GM18858 (cell line): ENCODE measurements at regions not wholly inside any gene's neighbourhood (a gene's known extent, or its start where the extent isn't known, plus 50 kb on each side); places are given as distances from the start of the nearest gene placed in this dataset.
A peak's percentile ranks its signal among the peaks of the same experiment; 100 is the strongest.

Experiments used
- ATAC-seq: cut with Tn5 transposase; IDR thresholded peaks from one replicate; pipeline ENCODE4 v1.9.1; 2021; ENCODE audit not compliant: unreplicated experiment

DNA sequence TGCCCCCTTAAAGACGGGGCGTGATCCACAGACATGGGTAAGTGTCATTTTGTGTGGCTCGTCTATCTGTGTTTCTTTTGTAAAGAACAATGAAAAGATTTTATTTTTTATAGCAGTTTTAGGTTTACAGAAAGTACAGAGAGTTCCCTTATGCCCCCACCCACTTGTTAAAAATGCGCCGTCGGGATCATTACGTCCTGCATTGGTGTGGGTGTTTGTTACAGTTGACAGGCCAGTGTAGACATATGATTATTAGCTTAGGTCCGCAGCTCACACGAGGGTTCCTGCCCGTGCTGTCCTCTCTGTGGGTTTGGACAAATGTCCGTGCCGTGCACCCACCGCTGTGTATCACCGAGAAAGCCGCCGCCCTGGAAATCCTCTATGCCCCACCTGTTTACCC is 50.5 kb downstream of the RGS12 start:
- no peak for ATAC-seq

DNA sequence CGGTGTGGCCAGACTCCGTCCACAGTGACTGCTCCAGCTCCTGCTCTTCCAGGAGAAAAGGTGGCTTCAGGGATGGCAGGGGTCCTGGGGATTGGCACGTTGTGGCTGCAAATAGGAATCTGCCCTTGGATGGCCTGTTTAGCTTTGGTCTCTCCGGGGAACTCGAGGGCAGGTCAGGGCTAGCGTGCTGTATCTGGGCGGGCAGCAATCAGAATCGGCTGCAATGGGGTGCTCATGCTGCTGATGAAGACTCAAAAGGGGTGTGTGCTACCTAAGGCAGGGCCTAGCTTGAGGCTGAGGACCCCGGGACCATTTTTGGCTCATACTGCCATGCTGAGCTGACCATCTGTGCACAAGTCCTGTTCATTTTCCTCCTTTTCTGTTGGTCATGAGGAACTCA is 51.3 kb downstream of the RGS12 start:
- no peak for ATAC-seq

DNA sequence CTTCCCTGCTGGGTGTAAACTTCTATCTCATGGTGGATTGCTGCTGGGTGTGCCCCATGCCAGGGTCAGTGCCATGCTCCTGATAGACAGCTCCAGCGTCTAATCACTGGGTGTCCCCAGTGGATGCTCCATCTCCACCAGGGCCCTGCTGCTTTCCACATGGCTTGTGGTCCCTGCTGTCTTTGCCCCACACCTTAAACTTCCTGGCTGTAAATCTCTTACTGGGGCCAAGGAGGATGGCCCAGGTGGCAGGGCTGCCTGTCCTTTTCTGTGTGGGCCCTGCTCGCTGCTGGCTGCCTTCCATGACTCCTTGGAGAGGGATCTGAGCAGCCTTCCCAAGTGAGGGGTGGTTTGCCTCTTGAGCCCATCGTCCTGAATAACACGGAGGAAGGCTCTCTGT is 51.8 kb downstream of the RGS12 start:
- no peak for ATAC-seq

DNA sequence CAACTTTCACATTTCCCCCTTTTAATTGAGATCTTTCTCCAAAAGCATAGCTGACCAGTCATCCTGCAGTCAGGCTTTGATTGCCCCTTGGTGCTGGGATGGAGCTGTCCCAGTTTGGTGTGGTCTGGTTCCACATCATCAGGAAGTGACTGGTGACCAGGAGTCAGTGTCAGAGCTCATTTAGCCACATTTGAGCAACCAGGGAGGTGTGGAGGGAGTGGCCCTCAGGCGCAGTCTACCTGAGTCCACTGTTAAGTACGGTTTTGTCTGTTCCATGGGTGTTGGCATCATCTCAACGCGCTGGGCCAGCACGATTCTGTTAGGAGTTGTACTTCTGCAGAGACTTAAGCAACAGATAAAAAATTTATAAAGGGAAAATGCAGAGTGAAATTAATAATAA is 52.6 kb downstream of the RGS12 start:
- no peak for ATAC-seq

DNA sequence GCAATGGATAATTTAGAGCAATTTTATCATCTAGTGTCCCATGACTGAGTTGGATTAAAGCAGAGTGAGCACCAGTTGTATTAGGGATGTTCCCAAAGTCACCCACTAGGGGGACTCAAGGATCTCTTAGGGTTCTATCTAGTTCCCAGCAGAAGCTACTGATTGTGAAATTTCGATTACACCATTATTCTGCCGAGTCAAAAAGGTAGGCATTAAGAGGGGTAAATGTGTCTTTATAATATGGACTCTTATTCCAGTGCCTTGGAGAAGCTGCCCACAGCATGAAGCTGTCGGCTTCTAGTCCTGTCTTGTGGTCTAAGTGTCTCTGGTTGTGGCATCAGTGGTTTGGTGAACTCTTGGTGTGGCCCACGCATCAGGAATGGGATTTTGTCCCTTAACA is 53.3 kb downstream of the RGS12 start:
- ATAC-seq, result peak; percentile 60

DNA sequence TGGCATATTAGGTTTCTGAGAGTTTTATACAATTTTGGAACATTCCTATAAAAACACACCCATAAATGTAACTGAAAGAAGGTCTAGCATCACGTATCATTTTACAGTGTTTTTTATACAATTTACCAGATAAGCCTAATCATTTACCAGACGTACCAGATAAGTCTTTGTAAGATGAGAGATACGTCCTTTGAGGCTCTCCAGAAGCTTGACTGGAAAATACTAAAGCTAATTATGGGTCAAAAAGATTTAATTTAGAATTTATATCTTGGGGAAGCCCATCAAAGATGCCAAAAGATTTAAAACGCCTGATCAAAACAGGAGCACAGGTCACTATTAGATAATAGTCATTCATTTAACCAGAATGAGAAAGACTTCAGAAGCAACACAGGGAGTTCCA is 55.0 kb downstream of the RGS12 start:
- no peak for ATAC-seq

DNA sequence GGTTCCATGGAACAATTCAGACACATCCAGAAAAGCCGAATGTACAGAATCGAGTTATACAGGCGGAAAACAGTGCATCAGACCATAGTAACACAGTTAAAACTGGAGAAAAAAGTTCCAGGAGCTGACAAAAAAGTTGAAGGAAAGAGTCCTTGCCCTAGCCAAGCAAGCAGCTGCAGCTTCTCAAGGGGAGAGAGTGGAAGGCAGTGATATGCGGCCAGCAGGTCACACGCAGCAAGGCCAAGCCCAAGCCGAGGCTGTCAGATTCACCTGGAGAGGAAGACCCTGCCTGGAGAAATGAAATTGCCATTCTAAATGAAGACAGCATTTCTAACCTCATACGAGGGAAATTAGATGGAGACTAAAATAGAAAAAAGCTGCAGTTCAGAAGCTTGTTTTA is 55.8 kb downstream of the RGS12 start:
- no peak for ATAC-seq

DNA sequence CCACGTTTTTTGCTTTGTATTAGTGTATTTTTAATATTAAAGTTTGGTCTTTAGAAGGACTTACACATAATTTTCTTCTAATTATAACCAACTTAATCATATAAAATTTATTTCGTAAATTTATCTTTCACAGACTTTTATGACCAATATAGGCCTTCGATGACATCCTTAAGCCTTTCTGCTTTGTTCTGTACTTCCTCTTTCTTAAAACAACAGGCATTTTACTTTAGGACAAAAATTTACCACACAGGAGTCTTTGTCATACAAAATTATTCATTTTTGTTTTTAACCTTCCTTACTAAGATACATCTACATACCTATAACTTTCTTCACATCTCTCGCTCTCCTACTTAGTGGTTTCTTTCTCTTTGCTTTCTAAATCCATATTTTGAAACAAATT is 56.3 kb downstream of the RGS12 start:
- ATAC-seq, result no peak

DNA sequence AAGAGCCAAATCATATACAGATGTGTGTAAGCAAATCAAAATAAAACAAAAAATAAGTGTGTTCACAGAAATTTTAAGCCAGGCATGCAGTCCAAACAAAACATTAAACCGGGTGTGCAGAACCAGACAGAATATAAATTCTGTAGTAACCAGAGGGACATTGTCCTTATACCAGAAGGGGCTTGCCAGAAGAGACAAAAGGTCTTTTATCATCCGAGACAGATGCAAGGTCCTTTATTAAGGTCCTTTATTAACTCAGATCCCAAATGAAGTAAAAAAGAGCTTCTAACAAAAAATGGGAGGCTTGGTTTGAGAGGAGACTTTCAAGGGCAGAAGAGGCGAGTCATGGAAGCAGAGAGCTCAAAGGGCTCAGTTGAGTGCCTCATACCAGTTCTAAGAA is 59.2 kb downstream of the RGS12 start:
- ATAC-seq, result no peak

DNA sequence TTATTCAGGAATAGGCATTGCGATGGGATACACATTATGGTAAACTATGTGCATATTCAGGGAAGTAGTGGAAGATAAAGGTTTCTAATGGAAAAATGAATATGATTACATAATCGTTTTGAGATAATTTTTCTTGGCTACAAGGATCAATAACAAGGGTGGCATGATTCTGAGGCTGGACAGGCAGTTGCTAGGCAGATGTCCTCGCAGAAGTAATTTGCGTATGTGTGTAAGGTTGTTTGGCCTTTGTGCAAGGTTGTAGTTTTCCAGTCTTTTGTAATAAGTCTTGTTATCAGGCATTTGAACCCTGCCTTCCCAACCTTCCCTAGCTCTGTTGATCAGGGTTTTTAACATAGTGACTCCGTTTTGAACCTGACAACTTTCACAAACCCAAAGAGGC is 59.7 kb downstream of the RGS12 start:
- ATAC-seq, result no peak

DNA sequence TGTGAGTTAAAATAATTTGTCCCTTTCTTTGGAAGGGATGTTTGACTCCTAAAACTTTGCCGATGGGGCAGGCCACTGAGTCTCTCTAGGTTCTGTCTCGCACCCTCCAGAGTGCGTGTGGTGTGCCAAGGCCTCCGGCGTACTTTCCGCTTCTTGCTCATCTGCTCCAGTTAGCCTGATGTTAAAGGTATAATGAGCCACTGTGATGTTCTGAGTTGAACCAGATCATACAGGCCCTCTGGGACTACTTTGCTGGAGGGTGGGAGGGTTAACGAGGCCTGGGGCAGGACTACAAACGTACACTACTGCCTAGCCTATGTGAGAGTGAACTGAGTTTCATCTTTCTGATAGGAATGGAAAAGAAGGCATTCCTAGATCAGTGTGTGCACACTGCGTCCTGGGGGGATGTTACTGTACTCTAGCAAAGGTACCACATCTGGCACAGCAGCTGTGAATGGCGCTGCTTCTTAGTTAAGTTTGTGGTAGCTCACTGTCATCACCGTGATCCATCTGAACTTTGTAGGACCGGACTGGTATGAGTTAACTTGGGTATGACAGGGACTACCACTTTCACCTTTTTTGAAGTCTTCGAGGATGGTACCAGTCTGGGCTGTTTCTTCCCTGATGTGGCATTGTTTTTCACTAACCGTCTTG is 60.2 kb downstream of the RGS12 start:
- ATAC-seq, result no peak

DNA sequence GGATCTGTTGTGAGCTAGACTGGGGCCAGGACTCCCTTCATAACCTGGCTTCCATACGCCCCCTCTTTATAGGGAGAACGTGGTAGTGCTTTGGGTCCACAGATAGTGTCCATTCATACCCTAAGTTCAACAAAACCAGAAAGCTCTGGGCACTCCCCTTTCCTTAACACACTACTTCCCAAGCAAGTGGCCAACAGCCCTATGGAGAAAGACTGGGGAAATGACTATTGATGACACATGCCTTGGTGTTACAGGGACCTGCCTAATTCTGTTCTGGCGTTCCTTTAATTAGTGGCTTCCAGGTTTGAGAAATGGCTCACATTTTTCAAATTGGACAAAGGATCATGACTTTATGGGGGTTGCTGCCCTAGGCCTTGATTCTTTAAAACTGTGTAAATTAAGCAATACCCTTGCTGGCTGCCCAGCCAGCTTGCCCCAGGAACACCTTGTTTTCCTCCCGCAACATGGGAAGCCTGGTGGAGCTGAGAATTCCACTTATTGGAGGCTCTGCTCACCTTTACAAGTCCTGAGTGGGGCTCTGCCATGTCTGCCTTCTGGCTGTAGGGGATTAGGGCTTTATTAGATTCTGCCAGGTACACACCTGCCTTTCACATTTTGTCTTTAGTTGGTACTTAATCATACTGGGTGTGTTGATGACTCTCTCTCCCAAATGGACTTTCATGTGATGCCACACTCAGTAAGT is 61.1 kb downstream of the RGS12 start:
- ATAC-seq, result no peak

DNA sequence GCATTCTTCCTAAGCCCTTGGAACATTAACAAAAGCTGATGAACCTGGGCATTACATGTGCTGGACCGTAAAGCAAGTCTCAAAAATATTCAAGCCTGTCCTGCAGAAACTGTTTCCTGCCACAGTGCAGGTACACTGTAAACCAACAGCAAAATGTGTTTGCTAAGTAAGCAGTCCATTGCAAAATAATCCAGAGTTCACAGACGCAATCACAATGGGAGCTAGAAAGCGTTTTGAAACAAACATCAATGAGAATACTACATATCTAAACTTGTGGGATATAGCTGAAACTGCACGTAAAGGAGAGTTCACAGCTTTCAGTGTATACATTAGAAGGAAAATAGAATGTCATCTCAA is 61.6 kb downstream of the RGS12 start:
- ATAC-seq, result no peak

DNA sequence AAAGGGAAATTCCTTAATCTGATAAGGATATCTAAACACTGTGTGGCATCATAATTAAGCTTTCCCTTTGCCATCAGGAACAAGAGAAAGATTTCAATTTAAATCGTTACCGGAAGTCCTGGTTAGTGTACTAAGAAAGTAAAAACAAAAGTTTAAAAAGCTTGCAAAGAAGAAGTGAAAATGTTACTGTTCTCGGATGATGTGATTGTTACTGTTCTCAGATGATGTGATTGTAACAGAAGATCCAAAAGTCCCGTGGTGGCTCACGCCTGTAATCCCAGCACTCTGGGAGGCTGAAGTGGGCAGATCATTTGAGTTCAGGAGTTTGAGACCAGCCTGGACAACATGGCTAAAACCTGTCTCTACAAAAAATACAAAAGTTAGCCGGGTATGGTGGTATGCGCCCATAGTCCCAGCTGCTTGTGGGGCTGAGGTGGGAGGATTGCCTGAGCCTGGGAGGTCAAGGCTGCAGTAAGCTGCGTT is 62.5 kb downstream of the RGS12 start:
- peak; percentile 90 for ATAC-seq

DNA sequence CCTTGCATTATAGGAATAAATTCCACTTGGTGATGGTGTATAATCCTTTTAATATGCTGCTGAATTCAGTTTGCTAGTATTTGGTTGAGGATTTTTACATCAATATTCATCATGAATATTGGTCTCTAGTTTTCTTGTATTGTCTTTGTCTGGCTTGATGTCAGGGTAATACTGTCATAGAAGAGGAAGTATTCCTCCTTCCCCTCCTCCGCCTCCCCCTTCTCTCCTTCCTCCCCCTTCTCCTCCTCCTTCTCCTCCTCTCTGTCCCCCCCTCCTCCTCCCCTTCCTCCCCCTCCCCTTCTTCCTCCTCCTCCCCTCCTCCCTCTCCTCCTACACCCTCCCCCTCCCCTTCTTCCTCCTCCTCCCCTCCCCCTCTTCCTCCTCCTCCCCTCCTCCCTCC is 65.8 kb downstream of the RGS12 start:
- no peak for ATAC-seq

DNA sequence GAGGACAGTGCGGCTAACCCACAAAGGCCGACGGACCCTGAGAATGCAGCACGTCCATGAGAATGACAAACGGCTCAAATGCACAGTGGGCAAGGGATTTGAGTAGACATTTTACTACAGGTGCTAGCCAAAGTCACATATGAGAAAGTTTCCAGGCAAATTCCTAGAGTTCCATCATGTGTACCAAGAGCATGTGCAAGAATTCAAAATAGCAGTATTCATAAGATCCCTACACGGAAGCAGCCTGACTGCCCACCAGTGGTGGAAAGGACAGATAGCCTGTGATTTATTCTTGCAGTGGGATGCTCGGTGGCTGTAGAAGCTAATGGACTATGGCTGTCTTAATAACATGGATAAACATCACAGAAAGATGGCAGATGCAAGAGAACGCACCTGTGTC is 68.0 kb downstream of the RGS12 start:
- no peak for ATAC-seq

DNA sequence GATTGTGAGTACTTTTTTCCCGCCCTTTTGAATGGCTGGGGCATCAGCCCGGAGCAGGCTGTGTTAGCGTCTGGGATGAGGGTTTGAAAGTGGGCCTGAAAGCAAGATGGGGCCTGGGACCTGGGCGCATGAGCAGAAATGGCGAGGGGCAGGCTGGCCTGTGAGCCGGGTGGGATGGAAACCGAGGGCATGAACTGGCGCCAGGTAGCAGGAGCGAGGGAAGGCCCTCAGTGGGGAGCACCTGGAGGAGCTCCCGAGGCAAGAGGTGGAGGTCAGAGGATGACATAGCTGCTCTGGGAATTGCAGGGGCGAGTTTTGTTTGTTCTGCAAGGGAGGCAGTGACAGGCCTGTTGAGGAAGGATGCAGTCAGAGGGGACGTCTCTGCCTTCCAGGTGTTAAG is 68.6 kb downstream of the RGS12 start:
- no peak for ATAC-seq

DNA sequence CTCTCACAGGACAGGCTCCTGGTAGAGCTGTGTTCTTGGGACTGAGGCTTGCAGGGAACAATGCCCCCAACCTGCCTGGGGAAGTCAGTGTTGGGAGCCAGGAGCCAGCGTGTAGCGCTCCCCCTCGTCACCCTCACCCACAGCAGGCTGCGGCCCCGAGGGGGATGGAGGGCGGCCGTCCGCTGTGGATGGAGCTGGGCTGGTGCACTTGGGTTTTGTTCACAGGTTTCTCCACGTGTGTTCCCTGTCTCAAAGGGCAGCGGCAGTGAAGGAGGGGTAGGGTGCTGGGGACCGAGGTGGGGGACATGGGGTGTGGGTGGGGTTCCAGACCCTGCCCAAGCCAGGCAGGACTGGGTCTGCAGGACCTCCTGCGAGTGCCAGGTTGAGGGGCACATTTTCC is 69.1 kb downstream of the RGS12 start:
- ATAC-seq, result no peak

DNA sequence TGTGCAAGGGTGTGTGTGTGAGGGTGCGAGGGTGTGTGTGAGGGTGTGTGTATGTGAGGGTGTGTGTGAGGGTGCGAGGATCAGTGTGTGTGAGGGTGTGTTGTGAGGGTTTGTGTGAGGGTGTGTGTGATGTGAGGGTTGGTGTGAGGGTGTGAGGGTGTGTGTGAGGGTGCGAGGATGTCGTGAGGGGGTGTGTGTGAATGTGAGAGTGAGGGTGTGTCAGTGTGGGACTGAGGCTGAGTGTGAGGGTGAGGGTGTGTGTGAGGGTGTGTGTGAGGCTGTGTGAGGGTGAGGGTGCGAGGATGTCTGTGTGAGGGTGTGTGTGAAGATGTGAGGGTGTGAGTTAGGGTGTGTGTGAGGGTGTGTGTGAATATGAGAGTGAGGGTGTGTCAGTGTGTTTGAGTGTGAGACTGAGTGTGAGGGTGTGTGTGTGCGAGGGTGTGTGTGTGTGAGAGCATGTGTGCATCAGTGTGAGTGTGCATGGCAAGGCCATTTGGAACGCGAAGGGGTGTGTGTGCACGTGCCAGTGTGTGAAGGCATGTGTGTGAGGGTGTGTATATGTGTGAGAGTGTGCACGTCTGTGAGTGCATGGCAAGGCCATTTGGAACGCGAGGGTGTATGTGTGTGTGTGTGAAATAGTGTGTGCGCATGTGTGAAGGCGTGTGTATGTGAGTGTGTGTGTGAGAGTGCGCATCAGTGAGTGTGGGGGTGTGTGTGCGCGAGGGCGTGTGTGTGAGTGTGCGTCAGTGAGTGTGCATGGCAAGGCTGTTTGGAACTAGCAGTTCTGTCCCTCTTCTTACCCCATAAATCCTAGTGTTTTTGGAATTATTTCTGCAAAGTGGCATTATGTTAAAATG is 69.8 kb downstream of the RGS12 start:
- no peak for ATAC-seq

DNA sequence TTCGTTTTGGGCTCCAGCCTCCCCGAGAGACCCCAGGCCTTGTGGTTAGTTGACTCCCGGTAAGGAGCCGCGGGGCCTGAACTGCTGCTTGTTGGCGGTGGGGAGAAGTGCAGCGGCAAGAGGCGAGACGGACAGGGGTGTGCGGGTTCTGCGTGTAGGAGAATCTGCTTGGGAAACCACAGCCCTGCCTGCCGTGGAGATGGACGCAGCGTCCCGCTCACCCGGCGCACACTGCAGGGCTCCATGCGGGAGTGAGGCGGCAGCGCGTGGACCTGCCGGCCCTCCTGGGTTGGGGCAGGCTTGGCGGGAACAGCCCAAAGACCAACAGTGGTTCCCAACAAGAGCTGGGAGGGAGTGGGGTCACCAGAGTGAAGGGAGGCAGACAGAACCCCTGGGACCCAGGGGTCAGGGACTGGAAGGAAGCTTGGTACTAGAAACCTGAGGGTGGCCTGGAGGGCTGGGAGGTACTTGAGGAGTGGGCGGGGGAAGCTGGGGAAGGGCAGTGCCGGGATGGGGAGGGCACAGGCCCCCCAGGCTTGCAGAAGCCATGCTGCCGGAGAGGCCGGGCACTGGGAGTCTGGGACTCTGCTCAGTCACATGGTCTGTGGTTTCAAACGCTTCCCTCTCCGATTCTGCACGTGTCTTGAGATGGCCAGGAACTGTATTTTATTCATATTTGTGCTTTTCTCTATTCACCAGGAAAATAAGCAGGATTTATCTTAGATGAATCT is 70.8 kb downstream of the RGS12 start:
- ATAC-seq, result no peak

DNA sequence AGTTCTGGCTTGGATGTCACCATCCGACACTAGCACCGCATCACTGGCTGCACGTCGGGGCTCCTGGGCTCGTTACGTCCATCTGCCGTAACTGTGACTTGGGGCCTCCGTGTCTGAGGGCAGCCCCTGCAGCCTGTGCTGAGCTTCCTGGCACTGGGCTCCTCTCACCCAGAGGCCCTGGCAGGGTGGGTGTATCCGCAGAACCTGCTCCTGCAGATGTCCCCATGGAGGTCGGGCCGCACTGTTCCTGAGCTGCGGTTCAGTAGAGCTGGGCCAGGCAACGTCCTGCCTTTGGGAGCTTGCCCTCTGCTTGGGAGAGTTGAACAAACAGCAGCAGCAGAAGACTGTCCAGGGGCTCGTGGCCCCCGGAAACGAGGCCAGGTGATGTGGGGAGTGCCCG is 71.4 kb downstream of the RGS12 start:
- no peak for ATAC-seq
